GM18858 (cell line): ENCODE measurements at regions not wholly inside any gene's neighbourhood (a gene's known extent, or its start where the extent isn't known, plus 50 kb on each side); places are given as distances from the start of the nearest gene placed in this dataset.
A peak's percentile ranks its signal among the peaks of the same experiment; 100 is the strongest.

Source experiments
- ATAC-seq: cut with Tn5 transposase; IDR thresholded peaks from one replicate; pipeline ENCODE4 v1.9.1; 2021; ENCODE audit not compliant: unreplicated experiment

- ATAC-seq = no peak
Measured at GRCh38 chr2:59892398-59892797, 661.1 kb downstream of the BCL11A start.

GRCh38 chr2:59889305-59889704 is 664.1 kb downstream of the BCL11A start:
- ATAC-seq = no peak

- ATAC-seq = no peak
Measured at GRCh38 chr2:59888706-59889105, 664.7 kb downstream of the BCL11A start.

GRCh38 chr2:59888015-59888414 is 665.4 kb downstream of the BCL11A start:
- ATAC-seq = peak; percentile 99

GRCh38 chr2:59887366-59887765 is 666.1 kb downstream of the BCL11A start:
- no peak for ATAC-seq

- no peak for ATAC-seq
Measured at GRCh38 chr2:59886759-59887158, 666.7 kb downstream of the BCL11A start.

GRCh38 chr2:59885541-59885940 is 667.9 kb downstream of the BCL11A start:
- ATAC-seq = no peak

- no peak for ATAC-seq
Measured at GRCh38 chr2:59884166-59884565, 669.3 kb downstream of the BCL11A start.

GRCh38 chr2:59882822-59883221 is 670.6 kb downstream of the BCL11A start:
- ATAC-seq = no peak

GRCh38 chr2:59882279-59882678 is 671.2 kb downstream of the BCL11A start:
- no peak for ATAC-seq

GRCh38 chr2:59881218-59881617 is 672.2 kb downstream of the BCL11A start:
- no peak for ATAC-seq

- no peak for ATAC-seq
Measured at GRCh38 chr2:59879700-59880131, 673.7 kb downstream of the BCL11A start.

GRCh38 chr2:59875836-59876235 is 677.6 kb downstream of the BCL11A start:
- no peak for ATAC-seq

GRCh38 chr2:59874971-59875755 is 678.3 kb downstream of the BCL11A start:
- no peak for ATAC-seq

GRCh38 chr2:59874361-59874760 is 679.1 kb downstream of the BCL11A start:
- ATAC-seq = no peak

GRCh38 chr2:59871830-59872229 is 681.6 kb downstream of the BCL11A start:
- no peak for ATAC-seq

GRCh38 chr2:59868981-59869380 is 684.5 kb downstream of the BCL11A start:
- no peak for ATAC-seq

- ATAC-seq = no peak
Measured at GRCh38 chr2:59866436-59866835, 687.0 kb downstream of the BCL11A start.

GRCh38 chr2:59858540-59858939 is 694.9 kb downstream of the BCL11A start:
- no peak for ATAC-seq

GRCh38 chr2:59857109-59857508 is 696.3 kb downstream of the BCL11A start:
- no peak for ATAC-seq

GRCh38 chr2:59856391-59856790 is 697.1 kb downstream of the BCL11A start:
- ATAC-seq = no peak

- no peak for ATAC-seq
Measured at GRCh38 chr2:59853032-59853431, 700.4 kb downstream of the BCL11A start.
